Occipital lobe (tissue), 1 donor: ENCODE measurements at regions not wholly inside any gene's neighbourhood (a gene's known extent, or its start where the extent isn't known, plus 50 kb on each side); places are given as distances from the start of the nearest gene placed in this dataset.

Experiments
- DNase-seq: peaks from one replicate; lab custom pipeline; 2025; lab: John Stamatoyannopoulos, UW

DNA sequence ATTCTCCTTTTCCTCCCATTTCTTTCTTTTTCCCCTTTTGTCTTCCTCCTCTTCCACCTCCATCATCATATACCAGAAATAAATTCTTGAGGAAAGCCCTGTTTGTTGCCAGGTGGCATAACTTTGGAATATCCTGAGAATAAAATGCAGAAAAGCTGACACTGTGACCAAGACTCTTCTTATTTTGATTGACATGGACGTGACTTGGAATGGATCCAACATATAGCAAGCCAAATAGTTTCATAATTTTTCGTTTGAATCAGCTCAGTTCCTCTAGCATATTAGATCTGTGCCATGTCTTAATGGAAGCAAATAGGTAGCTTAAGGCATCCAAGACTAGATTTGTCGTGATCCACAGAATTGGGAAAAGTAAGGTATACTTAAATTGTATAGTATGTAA lies 354.7 kb upstream of the FIGN start:
- no peak for DNase-seq

DNA sequence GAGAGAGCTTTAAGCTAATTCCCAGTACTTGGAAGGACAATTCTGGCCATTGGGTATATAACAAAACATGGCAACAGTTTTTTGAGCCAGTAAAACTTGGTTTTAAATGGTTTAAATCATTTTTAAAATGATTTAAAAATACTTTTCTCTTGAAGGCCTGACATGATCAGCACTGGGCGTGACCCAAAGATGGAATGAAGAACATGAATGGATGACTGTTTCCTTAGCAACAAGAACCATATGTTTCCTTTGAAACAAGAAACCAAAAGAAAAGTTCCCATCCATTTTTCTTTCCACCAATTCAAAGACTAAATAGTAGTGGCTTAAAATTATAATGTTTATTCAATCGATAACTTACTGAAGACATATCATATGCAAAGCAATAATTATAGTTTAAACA lies 348.3 kb upstream of the FIGN start:
- no peak for DNase-seq

DNA sequence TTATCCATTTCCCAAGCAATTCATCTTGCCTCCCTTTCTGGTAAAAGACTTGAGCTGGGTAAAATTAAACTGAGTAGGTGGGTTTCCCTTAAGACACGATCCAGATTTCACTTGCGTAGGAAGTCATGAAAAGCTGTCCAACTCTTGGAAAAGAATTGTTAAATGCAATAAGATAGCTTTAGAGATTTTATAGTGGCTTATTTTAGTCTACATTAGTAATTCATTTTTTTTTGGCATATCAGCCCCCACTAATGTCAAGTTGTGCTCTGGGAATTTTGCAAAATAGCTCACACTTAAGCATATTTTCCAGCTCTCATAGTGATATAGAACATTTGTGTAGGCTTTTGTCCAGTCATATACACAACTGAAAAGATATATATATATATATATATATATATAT lies 344.7 kb upstream of the FIGN start:
- no peak for DNase-seq

DNA sequence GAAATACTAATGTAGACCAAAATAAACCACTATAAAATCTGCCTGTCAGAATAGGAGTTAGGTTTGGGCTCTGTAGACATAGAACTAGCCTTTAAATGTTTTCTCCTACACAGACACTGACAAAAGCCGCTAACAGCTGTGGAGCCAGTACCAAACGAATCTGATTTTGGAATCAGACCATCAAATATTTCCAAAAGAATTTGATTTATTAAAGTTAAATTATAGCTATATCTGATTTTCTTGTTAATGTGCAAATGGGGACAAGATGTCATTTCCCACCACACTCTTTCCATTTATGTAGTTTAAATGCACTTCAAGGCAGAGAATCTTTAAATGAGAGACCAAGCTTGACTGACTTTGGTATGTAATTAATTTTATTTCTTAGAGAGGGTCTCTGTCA lies 343.4 kb upstream of the FIGN start:
- no peak for DNase-seq

DNA sequence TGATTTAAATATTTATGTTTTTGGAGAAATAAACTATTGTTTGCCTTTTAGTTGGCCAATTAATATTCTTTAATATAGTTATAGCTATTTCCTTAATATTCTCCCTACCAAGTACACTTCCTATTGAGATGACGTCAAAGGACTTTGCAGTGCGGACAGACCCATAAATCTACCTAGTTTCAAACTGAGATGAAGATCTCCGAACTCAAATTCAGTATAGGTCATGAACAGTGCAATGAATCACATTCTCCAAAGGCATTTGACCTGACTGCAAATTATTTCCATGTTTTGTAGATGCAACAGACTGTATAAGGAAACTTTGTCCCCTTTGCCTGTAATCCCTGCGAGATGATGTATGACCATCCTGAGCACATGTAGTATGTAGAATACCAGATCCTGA lies 342.6 kb upstream of the FIGN start:
- DNase-seq: no peak

DNA sequence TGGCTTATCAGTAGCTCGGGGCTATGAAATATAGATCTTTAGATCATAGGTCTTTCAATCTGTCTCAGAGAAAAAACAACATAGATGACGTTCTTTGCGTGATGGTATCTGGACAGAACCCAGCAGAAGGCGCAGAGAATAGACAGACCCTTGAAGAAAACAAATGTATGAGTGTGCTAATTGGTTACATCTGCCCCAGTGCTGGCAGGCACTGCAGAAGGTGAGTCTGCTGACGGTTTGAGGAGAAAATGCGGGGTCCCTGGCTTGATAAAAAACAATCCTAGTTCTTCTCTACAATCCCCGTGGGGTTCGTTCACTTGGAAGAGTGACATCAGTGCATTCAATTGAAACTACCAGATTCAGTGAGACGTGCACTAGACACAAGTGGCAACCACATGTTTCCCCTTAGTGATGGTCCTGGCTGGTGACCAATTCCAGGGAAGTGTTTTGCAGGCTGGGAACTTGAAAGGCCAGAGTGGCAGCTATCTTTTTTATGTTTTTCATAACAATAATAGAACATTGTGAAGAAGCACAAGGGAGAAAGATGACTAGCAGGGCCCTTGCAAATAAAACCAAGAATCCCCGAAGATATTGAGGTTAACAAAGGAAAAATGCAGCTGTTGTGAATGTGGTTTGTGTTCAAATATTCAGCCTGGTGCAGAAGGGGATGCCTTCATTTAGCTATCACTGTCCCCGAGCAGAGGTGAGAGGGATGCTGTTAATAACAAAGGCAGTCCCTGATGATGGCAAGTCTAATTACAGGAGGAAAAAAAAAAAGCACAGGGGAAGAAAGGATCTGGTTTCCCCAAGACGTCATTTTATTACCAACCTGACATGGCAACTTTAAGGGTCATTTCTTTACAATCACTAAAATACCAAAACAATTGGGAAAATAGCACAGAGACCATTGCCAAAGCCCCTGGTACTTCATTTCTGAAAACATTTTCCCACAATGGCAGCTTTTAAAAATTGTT lies 337.6 kb upstream of the FIGN start:
- no peak for DNase-seq

DNA sequence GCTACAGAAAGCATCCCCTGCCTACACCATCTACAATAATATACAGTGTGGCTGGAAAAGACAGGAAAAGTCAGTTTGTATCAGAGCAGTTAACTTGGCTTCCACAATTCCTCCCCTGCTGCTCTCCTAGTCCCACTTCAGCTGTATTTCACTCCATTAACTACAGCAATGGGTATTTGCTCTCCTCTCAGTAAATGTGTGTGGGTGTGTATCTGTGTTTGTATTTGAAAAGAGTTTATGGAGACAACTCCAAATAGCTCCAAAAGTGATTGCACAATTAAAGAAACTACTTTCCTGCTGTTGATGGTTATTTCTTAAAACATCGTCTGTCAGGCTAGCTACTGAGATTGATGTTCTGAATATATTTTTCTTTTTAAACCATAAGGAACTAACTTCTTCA lies 333.7 kb upstream of the FIGN start:
- DNase-seq: no peak

DNA sequence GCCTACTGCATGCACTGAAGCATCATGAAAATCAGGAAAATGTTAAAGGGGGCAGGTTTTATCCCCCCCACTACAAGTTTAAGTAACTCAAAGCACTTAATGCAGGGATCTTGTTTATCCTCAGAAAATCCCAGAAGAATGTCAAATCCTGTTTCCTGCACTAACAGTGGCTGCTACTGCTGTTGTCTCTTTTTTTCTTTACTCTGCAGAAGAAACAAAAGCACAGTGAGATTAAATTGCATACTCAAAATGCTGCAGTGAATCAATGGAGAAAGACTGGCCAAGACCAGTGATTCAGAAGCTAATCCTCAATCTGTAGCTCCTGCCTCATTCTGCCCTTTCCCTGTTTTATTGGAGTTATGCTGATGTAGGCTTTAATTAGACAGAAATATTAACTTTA lies 332.3 kb upstream of the FIGN start:
- no peak for DNase-seq

DNA sequence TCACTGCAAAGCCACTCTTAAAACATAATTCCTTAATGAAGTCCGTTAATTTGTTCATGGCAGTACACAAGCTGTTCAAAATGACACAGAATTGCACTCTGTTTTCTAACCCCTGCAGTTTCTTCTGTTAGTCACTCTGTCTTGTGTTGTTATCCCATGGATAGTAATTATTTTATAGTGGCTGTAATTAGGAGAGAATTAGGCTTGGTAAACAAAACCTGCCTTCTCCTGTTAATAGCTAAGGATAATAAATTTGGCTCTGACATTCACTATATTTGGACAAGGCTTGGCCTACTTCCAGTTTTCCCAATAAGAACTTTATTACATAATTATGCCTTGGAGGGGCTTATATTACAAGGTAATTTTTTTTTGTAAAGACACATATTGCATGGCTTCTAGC lies 330.3 kb upstream of the FIGN start:
- no peak for DNase-seq

DNA sequence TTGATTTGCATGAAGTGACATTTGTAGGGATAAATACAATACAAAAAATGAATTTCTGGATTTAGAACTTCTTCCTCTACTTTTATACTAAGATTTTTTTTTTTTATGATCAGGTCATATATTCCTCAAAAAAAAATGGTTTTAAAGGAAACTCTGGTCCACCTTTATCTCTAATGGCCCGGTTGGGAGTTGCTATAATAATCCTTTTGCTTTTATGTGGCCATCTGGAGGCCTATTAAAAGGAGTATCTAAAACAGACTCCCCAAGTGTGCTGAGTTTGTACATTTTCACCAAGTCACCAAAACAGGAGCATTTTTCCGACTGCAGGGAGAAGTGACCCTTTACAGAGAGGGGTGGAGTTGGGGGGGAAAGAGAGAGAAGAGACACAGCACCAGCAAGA lies 329.2 kb upstream of the FIGN start:
- DNase-seq: no peak

DNA sequence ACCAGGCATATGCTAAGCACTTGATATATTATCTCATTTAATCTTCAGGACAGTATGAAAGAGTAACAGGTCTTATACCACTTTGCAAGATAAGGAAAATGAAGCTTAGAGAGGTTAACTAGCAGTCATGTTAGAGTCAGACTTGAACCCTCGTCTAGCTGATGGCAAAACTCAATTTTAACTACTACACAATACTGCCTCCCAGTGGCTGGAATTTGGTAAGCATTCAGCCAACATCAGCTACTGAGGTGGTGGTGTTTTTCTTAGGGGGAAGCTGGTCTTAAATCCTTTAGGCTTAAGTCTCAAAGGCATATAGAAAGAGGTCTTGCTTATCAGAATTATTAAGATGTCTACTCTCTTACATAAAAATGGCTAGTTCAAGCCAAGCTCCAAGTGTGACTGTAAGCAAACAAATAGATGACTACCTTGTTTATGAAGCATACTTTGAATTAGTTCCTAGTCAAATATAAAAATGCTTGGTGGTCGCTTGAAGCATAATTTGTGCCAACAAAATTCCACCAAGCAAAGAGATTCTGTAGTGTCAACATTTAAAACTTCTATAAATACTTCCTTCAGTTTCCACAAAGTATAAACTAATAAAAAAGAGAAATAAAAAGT lies 325.4 kb upstream of the FIGN start:
- DNase-seq: no peak

DNA sequence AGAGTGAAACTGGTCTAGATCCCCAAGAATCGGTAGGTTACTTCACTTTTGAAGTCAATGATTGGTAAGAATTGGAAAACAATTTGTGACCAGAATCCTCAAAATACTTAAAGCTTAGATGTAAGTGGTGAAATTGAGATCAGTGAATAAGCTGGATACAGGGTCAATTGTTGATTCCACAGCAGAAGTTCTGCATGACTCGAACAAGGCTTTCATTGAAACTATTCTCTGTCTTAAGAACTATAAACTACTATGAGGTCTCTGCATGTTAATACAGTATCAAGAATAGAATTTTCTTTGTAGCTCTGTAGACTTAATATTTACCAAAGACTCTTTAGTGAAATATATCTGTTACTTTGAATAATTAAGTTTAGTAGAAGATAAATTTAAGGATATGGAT lies 324.2 kb upstream of the FIGN start:
- no peak for DNase-seq

DNA sequence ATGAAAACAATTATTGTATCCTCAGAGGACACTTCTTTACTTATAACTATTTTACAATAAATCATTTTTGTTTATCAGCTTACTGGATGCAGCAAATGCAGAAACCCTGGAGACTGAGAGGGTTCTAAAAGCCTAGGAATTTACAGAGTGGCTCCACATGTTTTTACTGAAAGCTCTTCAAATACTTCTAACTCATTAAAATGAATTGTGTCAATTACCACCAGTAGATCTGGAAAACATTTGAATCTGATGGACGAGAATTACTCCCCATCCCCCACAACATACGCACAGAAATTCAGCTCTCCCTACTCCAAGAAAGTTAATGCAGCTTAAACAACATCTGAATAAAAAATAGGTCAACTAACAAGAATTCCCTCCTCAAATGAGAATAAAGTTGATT lies 319.8 kb upstream of the FIGN start:
- no peak for DNase-seq

DNA sequence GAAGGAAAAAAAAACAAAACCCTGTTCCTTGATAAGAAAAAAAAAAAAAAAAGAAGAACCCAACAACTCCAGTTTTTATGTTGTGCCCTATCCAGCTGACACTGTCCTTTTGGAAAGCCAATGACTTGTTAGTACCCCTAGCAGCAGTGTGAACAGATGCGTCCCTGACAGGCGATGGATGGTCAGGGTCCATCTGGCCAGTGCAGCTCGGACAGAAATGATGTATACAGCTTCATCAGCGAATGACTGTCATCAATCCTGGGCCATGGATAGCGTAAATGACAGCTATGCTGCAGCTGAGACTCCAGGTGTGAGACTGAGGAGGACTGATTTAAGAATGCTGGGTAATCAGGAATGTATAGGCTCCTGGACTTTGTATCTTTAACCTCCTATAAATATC lies 318.8 kb upstream of the FIGN start:
- DNase-seq: no peak

DNA sequence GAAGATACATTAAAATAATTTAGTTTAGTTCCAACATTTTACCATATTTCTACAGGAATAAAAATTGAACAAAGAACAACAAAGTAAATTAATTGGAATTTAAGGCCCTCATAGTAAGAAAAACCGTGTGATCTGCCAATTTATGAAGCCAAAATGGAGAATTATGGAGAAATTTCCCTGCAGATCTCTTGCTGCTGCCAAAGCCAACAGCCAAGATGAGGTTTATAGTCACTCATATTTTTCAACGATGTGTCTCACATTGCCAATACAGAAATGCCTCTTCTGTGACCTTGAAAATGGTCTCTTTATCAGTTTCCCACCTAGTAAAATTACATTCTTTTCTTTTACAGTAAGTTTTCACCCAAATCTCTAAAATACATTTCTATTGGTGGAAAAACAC lies 317.2 kb upstream of the FIGN start:
- no peak for DNase-seq

DNA sequence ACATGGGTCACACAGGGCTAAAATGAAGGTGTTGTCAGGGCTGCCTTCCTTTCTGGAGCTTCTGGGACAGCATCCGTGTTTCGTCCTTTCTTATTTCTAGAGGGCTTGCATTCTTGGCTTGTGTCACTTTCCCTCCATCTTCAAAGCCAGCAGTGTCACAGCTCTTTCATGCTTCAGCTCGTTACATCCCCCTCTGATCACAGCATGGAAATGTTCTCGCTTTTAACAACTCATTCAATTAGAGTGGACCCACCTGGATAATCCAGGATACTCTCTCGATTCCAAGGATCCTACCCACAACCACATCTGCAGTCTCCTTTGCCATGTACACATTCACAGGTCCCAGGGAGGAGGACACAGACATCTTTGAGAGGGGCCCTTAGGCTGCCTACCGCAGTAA lies 316.2 kb upstream of the FIGN start:
- DNase-seq: no peak

DNA sequence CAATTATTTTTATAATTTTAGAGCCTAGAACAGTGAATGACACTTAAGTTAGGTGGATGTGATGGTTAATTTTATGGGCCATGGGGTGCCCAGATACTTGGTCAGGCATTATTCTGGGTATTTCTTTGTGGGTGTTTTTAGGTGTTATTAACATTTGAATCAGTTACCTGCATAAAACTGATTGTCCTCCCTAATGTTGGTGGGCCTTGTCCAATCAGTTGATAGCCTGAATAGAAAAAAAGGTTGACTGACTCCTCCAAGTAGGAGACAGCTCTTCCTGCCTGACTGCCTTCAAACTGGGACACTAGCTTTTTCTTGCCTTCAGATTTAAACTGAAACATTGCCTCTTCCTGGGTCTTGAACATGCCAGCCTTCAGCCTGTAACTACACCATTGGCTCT lies 312.9 kb upstream of the FIGN start:
- DNase-seq: no peak

DNA sequence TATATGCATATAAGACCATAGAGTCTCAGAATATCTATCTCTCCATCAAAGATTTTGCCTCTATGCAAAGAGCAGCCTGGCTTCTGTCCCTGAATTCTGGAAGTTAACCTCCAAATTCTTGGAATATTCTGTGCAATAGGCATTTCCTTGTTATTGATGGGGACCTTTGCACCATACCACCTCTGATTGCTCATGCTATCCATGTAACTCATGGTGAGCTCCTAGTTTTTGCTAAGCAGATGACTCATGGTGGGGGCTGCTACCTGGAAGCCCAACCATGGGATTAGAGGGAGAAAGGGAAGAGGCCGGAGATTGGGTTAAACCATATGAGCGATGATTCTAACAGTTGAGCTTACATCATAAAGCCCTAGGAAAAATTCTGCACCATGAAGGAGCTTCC lies 310.2 kb upstream of the FIGN start:
- no peak for DNase-seq

DNA sequence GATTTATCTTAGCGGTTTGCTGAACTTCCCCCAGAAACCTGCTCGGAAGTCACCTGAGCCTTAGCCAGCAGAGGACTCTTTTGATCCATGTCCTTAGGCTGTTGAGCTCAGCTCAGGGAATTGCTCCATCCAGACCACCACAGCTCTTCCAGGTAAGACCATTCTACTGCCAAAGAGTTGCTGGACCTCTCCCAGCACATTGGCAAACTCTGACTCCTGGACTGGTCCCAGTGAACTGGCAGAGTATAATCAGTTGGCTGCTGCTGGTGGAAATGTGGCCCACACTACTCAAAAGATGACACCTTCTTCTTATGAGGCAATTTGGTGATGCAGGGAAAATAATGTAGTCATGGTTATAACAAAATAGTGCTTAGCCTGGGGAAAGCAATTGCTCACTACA lies 308.8 kb upstream of the FIGN start:
- DNase-seq: no peak

DNA sequence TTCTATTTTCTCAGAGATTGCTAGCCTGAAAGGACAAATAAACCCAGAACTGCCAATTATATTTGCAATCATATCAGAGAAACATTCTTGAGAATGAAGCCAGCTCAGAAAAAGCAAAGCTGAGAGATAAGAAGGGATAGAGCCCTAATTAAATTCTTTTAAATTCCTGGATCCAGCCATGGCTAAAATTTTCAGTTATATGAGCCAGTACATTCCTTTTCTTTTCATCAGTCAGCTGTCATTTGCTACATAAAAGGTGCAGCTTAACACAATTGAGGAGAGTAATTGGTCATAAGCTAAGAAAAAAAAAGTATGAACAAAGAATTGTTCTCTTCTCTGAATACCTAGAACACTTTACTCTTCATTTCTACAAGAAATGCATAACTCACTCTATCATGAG lies 303.5 kb upstream of the FIGN start:
- DNase-seq: no peak

DNA sequence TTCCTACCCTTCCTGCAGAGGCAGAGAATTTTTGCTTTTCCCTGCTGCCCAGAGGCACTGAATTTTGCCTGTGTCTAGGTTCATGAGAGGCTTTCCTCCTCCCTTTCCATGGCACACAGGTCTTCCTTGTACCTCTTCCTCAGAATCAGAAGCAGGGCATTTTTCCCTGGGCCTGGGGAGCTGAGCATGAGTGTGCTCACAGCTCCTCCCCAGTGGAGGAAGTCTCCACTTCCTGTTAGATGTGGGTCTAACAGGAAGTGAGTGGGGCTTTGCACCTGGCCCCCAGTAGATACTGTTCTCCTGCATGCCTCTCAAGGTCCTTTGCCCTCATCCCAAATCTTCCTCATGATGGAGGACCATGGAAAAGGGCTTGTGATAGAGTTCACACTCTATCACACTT lies 297.2 kb upstream of the FIGN start:
- DNase-seq: no peak

DNA sequence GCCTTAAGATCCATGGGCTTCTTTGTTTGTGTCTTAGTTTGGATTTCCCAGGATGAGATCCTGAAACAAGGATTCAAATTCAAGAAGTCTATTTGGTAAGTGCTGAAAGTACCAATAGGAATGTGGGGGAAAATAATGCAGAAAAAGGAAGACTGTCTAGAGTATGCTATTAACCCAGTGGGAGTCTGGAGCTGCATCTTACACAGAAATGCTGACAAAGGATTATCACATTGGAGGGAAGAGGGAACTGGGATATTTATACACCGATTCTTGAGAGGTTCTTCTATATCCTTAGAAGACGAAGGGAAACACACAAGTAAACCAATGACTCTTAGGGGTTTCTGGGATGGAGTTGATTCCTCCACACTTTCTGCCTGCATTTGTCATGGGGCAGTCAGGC lies 294.8 kb upstream of the FIGN start:
- no peak for DNase-seq

DNA sequence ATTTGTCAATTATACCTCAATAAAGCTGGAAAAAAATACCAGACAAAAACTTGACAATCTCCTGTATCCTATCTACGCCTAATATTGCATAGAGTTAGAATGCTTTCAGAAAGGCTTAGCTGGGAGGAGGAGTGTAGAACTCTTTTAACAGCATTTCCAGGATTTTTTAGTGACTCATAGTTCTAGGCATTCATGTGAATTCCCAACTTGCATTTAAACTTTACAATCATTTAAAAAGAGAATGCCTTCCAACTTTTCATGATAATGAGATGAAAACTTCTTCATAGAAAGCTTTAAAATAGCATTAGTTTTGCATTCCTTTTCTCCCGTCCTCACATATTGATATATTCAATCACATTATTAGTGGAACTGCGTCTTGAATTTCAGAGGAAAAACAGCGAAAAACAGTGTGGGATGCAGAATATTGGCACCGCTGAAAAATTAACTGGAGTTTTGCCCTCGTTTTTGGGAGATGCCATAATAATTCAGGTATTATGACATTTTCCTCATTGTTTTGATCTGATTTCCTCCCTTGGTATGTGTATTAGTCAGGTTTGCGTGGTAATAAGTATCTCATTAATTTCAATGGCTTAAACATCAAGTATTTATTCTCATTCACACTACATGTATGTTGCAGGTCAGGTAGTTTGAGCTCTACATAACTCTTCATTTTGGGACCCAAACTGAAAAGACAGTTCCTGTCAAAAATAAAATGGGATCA lies 293.2 kb upstream of the FIGN start:
- DNase-seq: no peak
